Osteocyte (in vitro differentiated cells): ENCODE measurements at regions not wholly inside any gene's neighbourhood (a gene's known extent, or its start where the extent isn't known, plus 50 kb on each side); places are given as distances from the start of the nearest gene placed in this dataset.
"Not testable (repeated sequence)": the region's sequence is repeated elsewhere in the genome, so short reads cannot be mapped to it uniquely, and the experiment has no call there.

Source experiments
- DNase-seq: peaks from one replicate; pipeline ENCODE4 v3.0.0; 2021; ENCODE audit warnings: mixed read lengths; ENCODE audit not compliant: unreplicated experiment; ENCODE audit errors: extremely low spot score
- H3K27ac Mint-ChIP-seq: one replicate; pipeline ENCODE4 v1.8.0; 2021; ENCODE audit warnings: mild to moderate bottlenecking, mixed read lengths; ENCODE audit not compliant: unreplicated experiment
- H3K27me3 Mint-ChIP-seq: one replicate; pipeline ENCODE4 v1.8.0; 2021; ENCODE audit warnings: mixed read lengths; ENCODE audit not compliant: unreplicated experiment
- H3K36me3 Mint-ChIP-seq: one replicate; pipeline ENCODE4 v1.8.0; 2021; ENCODE audit warnings: mixed read lengths; ENCODE audit not compliant: unreplicated experiment
- H3K4me1 Mint-ChIP-seq: one replicate; pipeline ENCODE4 v1.8.0; 2021; ENCODE audit warnings: mixed read lengths; ENCODE audit not compliant: unreplicated experiment
- H3K4me3 Mint-ChIP-seq: one replicate; pipeline ENCODE4 v1.8.0; 2021; ENCODE audit warnings: mild to moderate bottlenecking, moderate library complexity, mixed read lengths; ENCODE audit not compliant: unreplicated experiment
- H3K9me3 Mint-ChIP-seq: one replicate; pipeline ENCODE4 v1.8.0; 2021; ENCODE audit warnings: mixed read lengths; ENCODE audit not compliant: unreplicated experiment
- CTCF ChIP-seq: fragments of 200-600 bp; sonication (generic); IDR thresholded peaks from 2 replicates; pipeline ENCODE4 v1.5.0; 2021; ENCODE audit warnings: antibody characterized with exemption, mild to moderate bottlenecking, moderate library complexity

- not testable (repeated sequence) for H3K4me3 Mint-ChIP-seq, H3K27me3 Mint-ChIP-seq, H3K9me3 Mint-ChIP-seq, H3K36me3 Mint-ChIP-seq, DNase-seq
- peaks cover 20% of the 10 kb centered on the region for H3K4me1 Mint-ChIP-seq
- peak overlapping the region; percentile 84 for H3K27ac Mint-ChIP-seq
- TF ChIP-seq CTCF = peak; percentile 31
Measured at GRCh38 chr16:29328528-29328927, 78.0 kb downstream of the NPIPB11 start.

- Mint-ChIP-seq H3K27ac (peak overlapping the region; percentile 84), H3K4me1 (peaks cover 20% of the 10 kb centered on the region)
- not testable (repeated sequence) for DNase-seq, H3K4me3 Mint-ChIP-seq, H3K36me3 Mint-ChIP-seq, H3K27me3 Mint-ChIP-seq, H3K9me3 Mint-ChIP-seq
Measured at GRCh38 chr16:29327631-29328408, 78.7 kb downstream of the NPIPB11 start.

- not testable (repeated sequence) for H3K9me3 Mint-ChIP-seq, H3K27me3 Mint-ChIP-seq, H3K36me3 Mint-ChIP-seq, H3K4me3 Mint-ChIP-seq, DNase-seq, H3K27ac Mint-ChIP-seq
- peaks cover 26% of the 10 kb centered on the region for H3K4me1 Mint-ChIP-seq
Measured at GRCh38 chr16:29326164-29327125, 80.1 kb downstream of the NPIPB11 start.

GRCh38 chr16:29323725-29324124, 82.8 kb downstream of the NPIPB11 start:
- H3K27me3 Mint-ChIP-seq, H3K36me3 Mint-ChIP-seq, DNase-seq, H3K27ac Mint-ChIP-seq, H3K9me3 Mint-ChIP-seq, H3K4me3 Mint-ChIP-seq: not testable (repeated sequence)
- H3K4me1 Mint-ChIP-seq = peaks cover 29% of the 10 kb centered on the region

GRCh38 chr16:29321585-29321984, 84.9 kb downstream of the NPIPB11 start:
- H3K36me3 Mint-ChIP-seq = no peaks in the 10 kb centered on the region
- H3K27ac Mint-ChIP-seq = peak overlapping the region; percentile 60
- no peak for DNase-seq
- no peaks in the 10 kb centered on the region for H3K27me3 Mint-ChIP-seq
- peaks cover 28% of the 10 kb centered on the region for H3K4me1 Mint-ChIP-seq
- TF ChIP-seq CTCF = no peak
- H3K4me3 Mint-ChIP-seq = no peak overlapping the region
- no peaks in the 10 kb centered on the region for H3K9me3 Mint-ChIP-seq

- Mint-ChIP-seq H3K9me3 (no peaks in the 10 kb centered on the region), H3K27ac (no peak overlapping the region), H3K27me3 (no peaks in the 10 kb centered on the region), H3K4me1 (peaks cover 33% of the 10 kb centered on the region), H3K4me3 (no peak overlapping the region), H3K36me3 (no peaks in the 10 kb centered on the region)
- TF ChIP-seq CTCF = no peak
- no peak for DNase-seq
Measured at GRCh38 chr16:29321000-29321393, 85.5 kb downstream of the NPIPB11 start.
